IMR-90 (cell line): ENCODE measurements at regions not wholly inside any gene's neighbourhood (a gene's known extent, or its start where the extent isn't known, plus 50 kb on each side); places are given as distances from the start of the nearest gene placed in this dataset.

Experiments used
- ATAC-seq: fragments of 200-7000 bp; cut with Tn5 transposase; 2 replicates; pipeline ENCODE4 v1.9.1; 2020; ENCODE audit warnings: low read depth, mild to moderate bottlenecking, moderate library complexity
- BruUV-seq: library from RNA; stranded (reverse); fragments of 400-500 nt; replicated peaks from 2 replicates; lab custom pipeline; 2021; lab: Mats Ljungman, UMichigan
- CTCF ChIA-PET: fragments of 300-600 bp; formaldehyde crosslinking; extraction: SDS; loops from one replicate; lab custom pipeline; 2021; ENCODE audit warnings: antibody characterized with exemption; lab: Yijun Ruan, JAX
- POLR2A ChIA-PET: fragments of 300-600 bp; sonication (Branson Sonifier 250); formaldehyde crosslinking; loops from one replicate; lab custom pipeline; 2022; ENCODE audit warnings: antibody characterized with exemption; ENCODE audit not compliant: unreplicated experiment; lab: Charles Lee
- DNase-seq: peaks from one replicate; pipeline ENCODE4 v3.0.0; 2013
- H2AFZ ChIP-seq: replicated peaks from 2 replicates; pipeline ENCODE3; 2013; ENCODE audit warnings: low read length, mild to moderate bottlenecking; ENCODE audit not compliant: poor library complexity
- H2AK5ac ChIP-seq: 2 replicates; pipeline ENCODE4 v1.6.1; 2013; ENCODE audit warnings: low read depth, low read length, inconsistent platforms
- H2AK9ac ChIP-seq: replicated peaks from 2 replicates; pipeline ENCODE3; 2013; ENCODE audit warnings: mild to moderate bottlenecking, low read depth, low read length, moderate library complexity; ENCODE audit not compliant: poor library complexity
- H2BK120ac ChIP-seq: 2 replicates; pipeline ENCODE4 v1.6.1; 2013; ENCODE audit warnings: low read depth, low read length, inconsistent platforms
- H2BK15ac ChIP-seq: 3 replicates; pipeline ENCODE4 v1.6.1; 2013; ENCODE audit warnings: low read depth, low read length, inconsistent platforms
- H2BK20ac ChIP-seq: 2 replicates; pipeline ENCODE4 v1.6.1; 2013; ENCODE audit warnings: low read depth, mild to moderate bottlenecking, inconsistent platforms, low read length, moderate library complexity
- H2BK5ac ChIP-seq: 2 replicates; pipeline ENCODE4 v1.6.1; 2013; ENCODE audit warnings: mild to moderate bottlenecking, low read depth, low read length, inconsistent platforms; ENCODE audit not compliant: poor library complexity, severe bottlenecking
- H3K14ac ChIP-seq: replicated peaks from 2 replicates; pipeline ENCODE4 v1.6.1; 2013; ENCODE audit warnings: low read depth, low read length, inconsistent platforms
- H3K18ac ChIP-seq: 2 replicates; pipeline ENCODE4 v1.6.1; 2013; ENCODE audit warnings: low read depth, low read length, control low read depth
- H3K23ac ChIP-seq: 2 replicates; pipeline ENCODE4 v1.6.1; 2013; ENCODE audit warnings: low read depth, low read length, inconsistent platforms
- H3K27ac ChIP-seq: 2 replicates; pipeline ENCODE4 v1.5.1; 2013; ENCODE audit warnings: mild to moderate bottlenecking, control low read depth, low read length; ENCODE audit not compliant: insufficient read depth
- H3K27me3 ChIP-seq: 2 replicates; pipeline ENCODE4 v1.6.1; 2013; ENCODE audit warnings: low read length; ENCODE audit not compliant: control insufficient read depth, insufficient read depth
- H3K36me3 ChIP-seq: 2 replicates; pipeline ENCODE4 v1.6.1; 2013; ENCODE audit warnings: low read length, mixed read lengths; ENCODE audit not compliant: control insufficient read depth, insufficient read depth
- H3K4ac ChIP-seq: 2 replicates; pipeline ENCODE4 v1.6.1; 2013; ENCODE audit warnings: low read depth, low read length, inconsistent platforms
- H3K4me1 ChIP-seq: 2 replicates; pipeline ENCODE4 v1.6.1; 2013; ENCODE audit warnings: low read length, mixed read lengths; ENCODE audit not compliant: control insufficient read depth, insufficient read depth
- H3K4me2 ChIP-seq: 2 replicates; pipeline ENCODE4 v1.6.1; 2013; ENCODE audit warnings: low read depth, mild to moderate bottlenecking, control low read depth, low read length, moderate library complexity
- H3K4me3 ChIP-seq: 2 replicates; pipeline ENCODE4 v1.5.1; 2013; ENCODE audit warnings: low read depth, mild to moderate bottlenecking, control low read depth, low read length, moderate library complexity; ENCODE audit not compliant: insufficient read depth
- H3K56ac ChIP-seq: 2 replicates; pipeline ENCODE4 v1.6.1; 2013; ENCODE audit warnings: low read length, inconsistent platforms; ENCODE audit not compliant: insufficient read depth; ENCODE audit errors: extremely low read depth
- H3K79me1 ChIP-seq, 2 experiments: 2 replicates each; pipeline ENCODE4 v1.6.1; 2013; ENCODE audit warnings: low read length in 2 of 2, inconsistent platforms in 1 of 2, low read depth in 1 of 2
- H3K9ac ChIP-seq: 2 replicates; pipeline ENCODE4 v1.6.1; 2013; ENCODE audit warnings: low read depth, low read length, control low read depth
- H3K9me1 ChIP-seq: 2 replicates; pipeline ENCODE4 v1.6.1; 2013; ENCODE audit warnings: low read length, inconsistent platforms; ENCODE audit not compliant: insufficient read depth
- H3K9me3 ChIP-seq: 2 replicates; pipeline ENCODE4 v1.6.1; 2013; ENCODE audit warnings: low read length; ENCODE audit not compliant: control insufficient read depth, insufficient read depth
- H4K20me1 ChIP-seq: 2 replicates; pipeline ENCODE4 v1.6.1; 2013; ENCODE audit warnings: low read length, inconsistent platforms; ENCODE audit not compliant: insufficient read depth
- H4K5ac ChIP-seq: 2 replicates; pipeline ENCODE4 v1.6.1; 2013; ENCODE audit warnings: mild to moderate bottlenecking, low read depth, low read length, control low read depth
- H4K8ac ChIP-seq, 2 experiments: 2 replicates each; pipeline ENCODE4 v1.6.1; 2013; ENCODE audit warnings: low read depth in 2 of 2, low read length in 2 of 2, control low read depth in 1 of 2, inconsistent platforms in 1 of 2
- H4K91ac ChIP-seq: 2 replicates; pipeline ENCODE4 v1.6.1; 2013; ENCODE audit warnings: low read depth, low read length, inconsistent platforms; ENCODE audit not compliant: insufficient read depth
- CEBPB ChIP-seq: IDR thresholded peaks from 2 replicates; pipeline ENCODE4 v1.6.1; 2012; ENCODE audit warnings: low read depth, low read length, improper control_type of control experiment
- CHD1 ChIP-seq: IDR thresholded peaks from 2 replicates; pipeline ENCODE4 v1.6.1; 2012; ENCODE audit warnings: low read depth, low read length, improper control_type of control experiment
- CTCF ChIP-seq: conservative IDR thresholded peaks from 2 replicates; pipeline ENCODE4 v1.5.1; 2012; ENCODE audit warnings: mild to moderate bottlenecking, low read depth, low read length, improper control_type of control experiment
- ELK1 ChIP-seq: fragments of 150-350 bp; IDR thresholded peaks from 2 replicates; pipeline ENCODE4 v1.6.1; 2016; ENCODE audit warnings: low read depth, mild to moderate bottlenecking, low read length, moderate library complexity, borderline replicate concordance
- FOS ChIP-seq: fragments of 150-350 bp; IDR thresholded peaks from 2 replicates; pipeline ENCODE4 v1.6.1; 2016; ENCODE audit warnings: low read depth, low read length
- MAFK ChIP-seq: IDR thresholded peaks from 2 replicates; pipeline ENCODE4 v1.6.1; 2012; ENCODE audit warnings: low read depth, low read length, improper control_type of control experiment
- MAZ ChIP-seq: IDR thresholded peaks from 2 replicates; pipeline ENCODE4 v1.6.1; 2012; ENCODE audit warnings: low read depth, mild to moderate bottlenecking, low read length, improper control_type of control experiment, moderate library complexity, borderline replicate concordance
- MXI1 ChIP-seq: IDR thresholded peaks from 2 replicates; pipeline ENCODE4 v1.6.1; 2012; ENCODE audit warnings: low read depth, mild to moderate bottlenecking, low read length, moderate library complexity, borderline replicate concordance
- POLR2A ChIP-seq: IDR thresholded peaks from 2 replicates; pipeline ENCODE4 v1.6.1; 2012; ENCODE audit warnings: mild to moderate bottlenecking, low read depth, low read length
- RAD21 ChIP-seq: IDR thresholded peaks from 2 replicates; pipeline ENCODE4 v1.6.1; 2012; ENCODE audit warnings: low read length, improper control_type of control experiment
- RCOR1 ChIP-seq: IDR thresholded peaks from 2 replicates; pipeline ENCODE4 v1.6.1; 2012; ENCODE audit warnings: mild to moderate bottlenecking, low read length, improper control_type of control experiment; ENCODE audit not compliant: insufficient replicate concordance
- RFX5 ChIP-seq: IDR thresholded peaks from 2 replicates; pipeline ENCODE4 v1.8.0; 2012; ENCODE audit warnings: low read depth, mild to moderate bottlenecking, low read length, moderate library complexity
- SMC3 ChIP-seq: fragments of 150-350 bp; IDR thresholded peaks from 2 replicates; pipeline ENCODE4 v1.6.1; 2016; ENCODE audit warnings: low read depth, mild to moderate bottlenecking, antibody characterized with exemption, low read length, moderate library complexity
- WGBS, 2 experiments: methylation state at CpG; one replicate each; pipeline versions ENCODE4 v1.1.5 to v1.1.7; 2013; ENCODE audit warnings: missing lambda C conversion rate in 2 of 2; ENCODE audit not compliant: insufficient read length in 1 of 2; ENCODE audit errors: extremely low coverage in 2 of 2; 5-methylcytosine and 5-hydroxymethylcytosine counted together
- dilution Hi-C: fragments of 300-500 bp; cut with HindIII; formaldehyde crosslinking; loops from one replicate; pipeline ENCODE4 v1.14.3; 2018; ENCODE audit warnings: low sequenced_read_pairs; ENCODE audit not compliant: unreplicated experiment
- in situ Hi-C: fragments of 300-500 bp; cut with MboI; formaldehyde crosslinking; loops from 3 replicates; pipeline ENCODE4 v1.14.3; 2019; ENCODE audit warnings: low sequenced_read_pairs, inconsistent platforms, mixed read lengths
- intact Hi-C: fragments of 100-400 bp; cut with micrococcal nuclease; formaldehyde crosslinking; loops from 2 replicates; pipeline ENCODE4 v1.10.0; 2022

GRCh38 chr10:118448744-118449143, 106.6 kb upstream of the FAM204A start:
- Histone ChIP-seq H3K23ac (no peak overlapping the region), H3K4me1 (no peaks in the 10 kb centered on the region), H3K4me3 (no peak overlapping the region), H3K14ac (no peak overlapping the region), H3K4ac (no peak overlapping the region), H3K27me3 (peaks cover 2% of the 10 kb centered on the region; the same call in 1 of the 2 replicates), H3K9ac (no peak overlapping the region), H3K27ac (no peak overlapping the region), H2AFZ (no peak overlapping the region), H4K20me1 (no peaks in the 10 kb centered on the region), H3K56ac (no peak overlapping the region), H4K5ac (no peak overlapping the region), H3K18ac (no peak overlapping the region), H2BK120ac (no peak overlapping the region), H3K36me3 (no peaks in the 10 kb centered on the region), H2BK5ac (no peak overlapping the region), H4K8ac (no peak overlapping the region), H3K79me1 (no peaks in the 10 kb centered on the region), H2BK20ac (no peak overlapping the region), H3K9me1 (no peaks in the 10 kb centered on the region), H2BK15ac (no peak overlapping the region), H3K9me3 (no peaks in the 10 kb centered on the region), H2AK5ac (no peak overlapping the region), H2AK9ac (no peak overlapping the region), H3K4me2 (no peak overlapping the region), H4K91ac (no peak overlapping the region)
- no peak for ATAC-seq
- TF ChIP-seq FOS (no peak), CHD1 (no peak), RAD21 (no peak), RFX5 (no peak), POLR2A (no peak), CEBPB (no peak), RCOR1 (no peak), CTCF (no peak), MAFK (no peak), SMC3 (no peak), ELK1 (no peak), MXI1 (no peak), MAZ (no peak)
- in situ Hi-C loops = no loop called here
- no peak for DNase-seq
- no CpG with 5 or more reads among the region's 5 CpGs for WGBS, 2 experiments
- POLR2A ChIA-PET = no interaction called here
- dilution Hi-C loops = no loop called here
- BruUV-seq = no TSS peak
- CTCF ChIA-PET = interaction anchor here (2.5 kb wide), 1 partner anchor 11 kb away, joined by 11 read pairs; no protein-coding TSS in a partner anchor
- intact Hi-C loops = no loop called here
